GM19324 (cell line): ENCODE measurements at regions not wholly inside any gene's neighbourhood (a gene's known extent, or its start where the extent isn't known, plus 50 kb on each side); places are given as distances from the start of the nearest gene placed in this dataset.
"Not testable (repeated sequence)": the region's sequence is repeated elsewhere in the genome, so short reads cannot be mapped to it uniquely, and the experiment has no call there.

ENCODE experiments used
- ATAC-seq: cut with Tn5 transposase; IDR thresholded peaks from one replicate; pipeline ENCODE4 v1.9.1; 2021; ENCODE audit warnings: mild to moderate bottlenecking, moderate library complexity; ENCODE audit not compliant: unreplicated experiment, low FRiP score

DNA sequence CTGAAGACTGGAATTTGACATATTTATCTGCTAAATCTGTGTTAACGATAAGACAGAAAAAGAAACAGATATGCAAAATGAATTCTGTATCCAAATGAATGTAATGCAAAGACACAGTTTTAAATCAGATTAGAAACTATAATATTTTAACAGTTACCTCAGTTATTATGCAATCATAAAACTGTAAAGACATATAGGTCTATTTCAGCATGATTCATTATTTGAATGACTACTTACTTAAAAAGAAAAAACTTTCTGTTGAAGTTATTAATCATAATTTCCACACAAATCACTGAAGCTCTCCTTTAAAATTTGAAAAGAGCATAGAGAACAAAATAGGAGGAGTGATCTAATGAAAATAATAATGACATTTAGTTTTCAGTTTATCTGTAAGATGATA lies 742.6 kb downstream of the FSCB start:
- no peak for ATAC-seq

DNA sequence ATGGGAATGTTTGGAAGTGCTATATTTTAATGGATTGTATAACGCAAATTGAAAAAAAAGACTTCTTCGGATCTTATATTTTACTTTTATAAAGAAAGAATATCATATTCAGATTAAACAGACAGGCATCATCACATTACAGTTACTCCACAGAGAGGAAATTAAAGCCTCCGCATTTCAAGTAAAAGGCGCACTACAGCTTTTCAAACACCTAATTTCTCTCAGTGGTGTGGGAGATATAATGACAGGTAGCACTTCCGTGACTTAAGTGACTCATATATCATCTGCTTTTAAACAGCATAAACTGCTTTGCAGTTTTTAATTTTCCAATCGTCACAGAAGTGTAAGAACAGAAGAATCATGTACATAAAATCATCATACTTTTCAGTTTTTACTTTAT lies 751.4 kb downstream of the FSCB start:
- ATAC-seq = no peak

DNA sequence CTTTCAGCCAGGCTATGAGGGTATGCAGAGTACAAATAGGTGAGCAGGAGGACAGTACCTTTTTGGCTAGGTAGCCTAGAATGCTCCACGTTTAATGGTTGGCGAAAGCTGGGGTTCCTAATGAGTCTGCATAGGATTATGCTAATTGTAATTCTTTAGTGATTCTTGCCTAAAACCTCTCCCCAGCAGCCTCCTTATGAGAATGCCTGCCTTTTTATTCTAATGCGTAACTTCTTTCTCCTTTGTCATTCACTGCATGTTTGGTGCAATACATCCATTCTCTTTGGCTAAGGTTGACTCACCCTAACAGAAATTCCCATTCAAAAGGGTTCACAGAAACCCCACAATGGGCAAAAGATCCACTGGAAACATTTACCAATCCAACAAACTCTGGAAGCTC lies 752.2 kb downstream of the FSCB start:
- ATAC-seq = no peak

DNA sequence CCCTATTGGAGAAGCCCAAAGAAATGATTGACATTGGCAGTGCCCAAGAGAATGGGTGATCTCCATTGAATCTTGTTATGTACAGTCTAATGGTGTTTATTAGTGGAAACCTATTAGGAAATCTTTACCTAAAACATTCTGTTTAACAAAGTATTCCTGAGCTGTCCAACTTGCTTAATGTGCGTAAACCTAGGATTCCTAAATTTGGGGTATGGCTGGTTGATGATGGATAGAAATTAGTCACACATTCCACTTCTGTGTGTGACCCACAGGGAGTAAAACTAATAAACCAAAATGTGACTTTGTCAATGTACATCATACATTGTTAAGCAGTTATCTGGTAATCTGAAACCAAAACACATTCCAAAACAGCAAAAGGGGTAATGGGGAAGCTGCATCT lies 761.3 kb downstream of the FSCB start:
- ATAC-seq = no peak

DNA sequence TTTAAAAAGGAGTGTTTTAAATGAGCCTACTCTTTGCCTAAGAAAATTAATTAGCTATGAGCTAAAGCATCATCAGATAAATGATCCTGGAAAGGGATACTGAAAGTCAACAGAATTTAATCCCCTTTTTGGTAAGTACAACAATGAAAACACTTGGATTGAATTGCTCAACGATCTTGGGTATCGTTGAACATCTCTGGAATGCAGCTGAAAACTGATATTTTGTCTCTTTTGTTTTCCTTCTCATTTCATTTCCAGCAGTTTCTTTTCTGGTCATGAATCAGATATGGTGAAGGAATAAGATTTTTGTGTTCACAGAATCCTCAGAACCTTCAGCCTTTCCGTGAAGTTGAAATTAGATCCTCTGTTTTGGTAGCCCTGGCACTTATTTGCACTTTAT lies 771.2 kb downstream of the FSCB start:
- no peak for ATAC-seq

DNA sequence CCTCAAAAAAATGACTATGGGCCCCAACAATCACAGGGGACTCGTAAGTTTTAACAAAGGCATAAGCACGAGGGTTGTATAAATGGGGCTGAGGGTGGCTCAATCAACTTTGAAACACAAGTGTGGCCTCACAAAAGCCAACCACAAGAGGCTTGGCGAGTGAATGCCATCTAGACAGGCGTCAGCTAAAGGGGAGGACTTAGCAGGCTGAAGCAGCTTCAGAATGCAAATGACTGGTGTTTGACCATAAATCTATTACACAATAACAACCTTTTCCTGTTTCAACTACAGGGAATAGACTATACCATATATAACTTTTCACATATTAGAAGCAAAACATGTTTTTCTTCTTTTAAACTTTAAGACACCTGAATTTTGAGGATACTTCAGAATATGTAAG lies 777.9 kb downstream of the FSCB start:
- no peak for ATAC-seq

DNA sequence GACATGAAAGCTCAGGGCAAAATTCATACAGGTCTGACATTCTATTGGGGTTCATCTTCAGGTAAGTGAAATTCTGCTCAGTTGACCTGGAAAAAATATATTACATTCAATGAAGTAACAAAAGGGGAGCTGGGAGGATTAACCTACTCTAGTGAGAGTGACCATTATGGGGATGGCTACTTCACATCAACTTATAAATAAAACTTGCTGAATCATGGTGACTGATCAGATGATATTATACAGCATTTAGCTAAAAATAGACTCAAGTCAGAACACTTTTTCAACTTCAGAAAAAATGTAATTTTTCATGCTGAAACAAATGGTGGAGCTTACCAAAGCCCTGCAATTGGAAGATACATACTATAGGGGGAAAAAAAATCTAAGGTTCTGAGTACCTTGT lies 800.2 kb downstream of the FSCB start:
- ATAC-seq = no peak

DNA sequence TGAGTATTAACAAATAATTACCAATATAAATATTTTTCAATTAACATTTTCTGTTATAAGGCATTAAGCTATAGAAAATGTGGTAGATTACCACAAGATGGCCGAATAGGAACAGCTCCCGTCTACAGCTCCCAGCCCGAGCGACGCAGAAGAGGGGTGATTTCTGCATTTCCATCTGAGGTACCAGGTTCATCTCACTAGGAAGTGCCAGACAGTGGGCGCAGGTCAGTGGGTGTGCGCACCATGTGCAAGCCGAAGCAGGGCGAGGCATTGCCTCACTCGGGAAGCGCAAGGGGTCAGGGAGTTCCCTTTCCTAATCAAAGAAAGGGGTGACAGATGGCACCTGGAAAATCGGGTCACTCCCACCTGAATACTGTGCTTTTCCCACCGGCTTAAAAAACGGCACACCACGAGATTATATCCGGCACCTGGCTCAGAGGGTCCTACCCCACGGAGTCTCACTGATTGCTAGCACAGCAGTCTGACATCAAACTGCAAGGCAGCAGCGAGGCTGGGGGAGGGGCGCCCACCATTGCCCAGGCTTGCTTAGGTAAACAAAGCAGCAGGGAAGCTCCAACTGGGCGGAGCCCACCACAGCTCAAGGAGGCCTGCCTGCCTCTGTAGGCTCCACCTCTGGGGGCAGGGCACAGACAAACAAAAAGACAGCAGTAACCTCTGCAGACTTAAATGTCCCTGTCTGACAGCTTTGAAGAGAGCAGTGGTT lies 808.4 kb downstream of the FSCB start:
- not testable (repeated sequence) for ATAC-seq

DNA sequence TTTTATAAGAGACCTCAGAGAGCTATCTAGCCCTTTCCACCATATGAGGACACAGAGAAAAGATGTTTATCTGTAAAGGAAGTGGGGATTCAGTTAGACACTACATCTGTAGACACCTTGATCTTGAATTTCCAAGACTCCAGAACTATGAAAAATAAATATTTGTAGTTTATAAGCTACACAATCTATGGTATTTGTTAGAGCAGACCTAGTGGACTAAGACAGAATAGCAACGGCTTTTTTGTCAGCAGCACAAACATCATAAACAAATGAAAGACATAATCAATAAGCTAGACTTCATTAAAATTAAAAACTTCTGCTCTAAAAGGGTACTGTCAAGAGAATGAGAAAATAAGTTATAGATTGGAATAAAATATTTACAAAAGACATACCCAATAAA lies 810.1 kb downstream of the FSCB start:
- no peak for ATAC-seq

DNA sequence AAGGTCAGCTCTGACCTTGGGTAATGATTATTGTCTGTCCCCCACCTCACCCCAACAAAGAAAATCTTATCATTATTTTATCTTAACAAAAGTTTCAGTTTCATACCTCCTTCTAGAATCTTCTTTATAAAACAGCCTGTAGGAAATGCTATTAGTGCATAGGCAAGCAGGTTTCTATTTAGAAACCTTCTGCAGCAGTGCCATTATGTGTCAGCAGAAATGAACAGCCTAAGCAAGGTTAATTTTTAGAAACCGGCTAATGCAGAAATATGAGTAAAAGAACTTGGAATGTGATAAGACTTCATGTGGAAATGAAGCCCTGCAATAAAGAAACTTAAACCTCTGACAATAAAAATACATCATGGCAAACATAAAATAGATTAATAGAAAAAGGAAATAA lies 814.4 kb downstream of the FSCB start:
- no peak for ATAC-seq

DNA sequence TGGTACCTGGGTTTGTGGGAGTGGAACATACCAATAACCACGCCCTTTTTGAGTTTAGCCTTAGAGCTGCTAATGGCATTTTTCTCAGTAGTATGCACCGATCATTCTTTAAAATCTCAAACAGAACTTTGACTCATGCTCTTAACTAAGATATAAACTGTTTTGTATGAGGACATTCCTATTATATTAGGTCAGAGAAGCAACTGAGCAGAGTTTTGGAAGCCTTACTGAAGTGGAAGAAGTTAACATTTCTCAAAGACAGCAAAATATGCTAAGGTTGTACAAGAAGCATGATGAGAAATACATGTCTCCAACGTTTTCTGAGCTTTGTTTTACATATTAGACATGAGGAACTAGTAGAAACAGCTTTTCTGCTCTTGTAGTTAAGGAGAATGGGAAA lies 819.2 kb downstream of the FSCB start:
- no peak for ATAC-seq

DNA sequence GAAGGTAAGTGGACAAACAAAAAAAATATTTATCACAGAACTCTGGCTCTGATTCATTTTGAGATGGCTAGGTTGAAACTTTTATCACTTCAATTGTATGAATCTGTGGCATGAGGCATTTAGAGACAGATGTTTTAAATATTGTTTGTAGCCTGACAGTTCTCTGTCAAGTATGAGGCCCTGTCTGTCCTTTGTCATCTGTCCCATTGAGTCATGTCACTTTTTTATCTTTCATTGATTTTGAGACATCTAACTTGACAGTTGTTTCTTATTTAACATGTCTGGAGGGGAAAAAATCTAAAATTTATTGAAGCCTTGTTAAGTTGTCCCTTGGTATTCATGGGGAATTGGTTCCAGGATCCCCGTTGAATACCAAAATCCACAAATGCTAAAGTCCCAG lies 829.5 kb downstream of the FSCB start:
- no peak for ATAC-seq

DNA sequence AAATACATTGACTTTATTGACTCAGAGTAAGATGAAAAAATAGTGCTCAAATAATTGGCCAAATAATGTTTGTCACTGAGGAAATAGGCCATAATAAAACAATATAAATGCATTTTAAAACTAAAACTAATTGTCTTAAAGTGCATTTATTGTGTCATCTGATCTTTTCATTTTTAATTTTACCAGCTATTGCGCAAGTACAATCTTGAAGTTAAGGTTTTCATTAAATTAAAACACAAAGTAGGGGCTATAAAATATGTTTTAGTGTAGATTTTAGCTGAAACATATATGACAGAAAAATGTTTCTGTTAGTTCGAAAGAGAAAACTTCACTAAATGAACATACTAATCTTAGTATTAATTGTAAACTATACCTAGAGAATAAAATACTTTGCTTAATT lies 832.8 kb downstream of the FSCB start:
- ATAC-seq = no peak

DNA sequence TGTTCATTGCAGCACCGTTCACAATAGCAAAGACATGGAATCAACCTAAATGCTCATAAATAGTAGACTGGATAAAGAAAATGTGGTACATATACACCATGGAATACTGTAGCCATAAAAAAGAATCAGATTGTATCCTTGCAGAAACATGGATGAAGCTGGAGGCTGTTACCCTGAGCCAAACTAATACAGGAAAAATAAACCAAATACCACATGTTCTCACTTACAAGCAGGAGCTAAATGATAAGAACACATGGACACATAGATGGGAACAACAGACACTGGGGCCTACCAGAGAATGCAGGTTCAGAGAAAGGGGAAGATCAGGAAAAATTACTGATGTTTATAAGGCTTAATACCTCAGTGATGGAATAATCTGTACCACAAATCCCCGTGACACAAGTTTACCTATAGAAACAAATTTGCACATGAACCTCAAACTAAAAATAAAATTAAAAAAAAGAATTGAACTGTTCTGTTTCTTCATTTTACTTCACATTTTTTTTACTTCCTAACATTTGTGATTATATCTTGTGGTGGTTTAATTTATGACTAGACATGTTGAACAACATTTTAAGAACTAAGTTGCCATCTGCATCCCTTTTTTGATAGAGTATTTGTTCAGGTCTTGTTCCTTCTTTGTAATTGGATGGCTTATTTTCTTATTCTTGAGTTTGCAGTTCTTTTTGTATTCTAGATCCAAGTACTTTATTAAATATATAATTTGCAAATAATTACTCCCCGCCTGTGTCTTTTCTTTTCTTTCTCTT lies 835.2 kb downstream of the FSCB start:
- ATAC-seq = no peak

DNA sequence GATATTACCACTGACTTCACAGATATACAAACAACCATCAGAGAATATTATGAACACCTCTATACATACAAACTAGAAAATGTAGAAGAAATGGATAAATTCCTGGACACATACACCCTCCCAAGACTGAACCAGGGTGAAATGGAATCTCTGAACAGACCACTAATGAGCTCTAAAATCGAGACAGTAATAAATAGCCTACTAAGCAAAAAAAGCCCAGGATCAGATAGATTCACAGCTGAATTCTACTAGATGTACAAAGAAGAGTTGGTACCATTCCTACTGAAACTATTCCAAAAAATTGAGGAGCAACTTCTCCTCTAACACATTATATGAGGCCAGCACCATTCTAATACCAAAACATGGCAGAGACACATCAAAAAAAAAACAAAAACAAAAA lies 837.7 kb downstream of the FSCB start:
- ATAC-seq = no peak

DNA sequence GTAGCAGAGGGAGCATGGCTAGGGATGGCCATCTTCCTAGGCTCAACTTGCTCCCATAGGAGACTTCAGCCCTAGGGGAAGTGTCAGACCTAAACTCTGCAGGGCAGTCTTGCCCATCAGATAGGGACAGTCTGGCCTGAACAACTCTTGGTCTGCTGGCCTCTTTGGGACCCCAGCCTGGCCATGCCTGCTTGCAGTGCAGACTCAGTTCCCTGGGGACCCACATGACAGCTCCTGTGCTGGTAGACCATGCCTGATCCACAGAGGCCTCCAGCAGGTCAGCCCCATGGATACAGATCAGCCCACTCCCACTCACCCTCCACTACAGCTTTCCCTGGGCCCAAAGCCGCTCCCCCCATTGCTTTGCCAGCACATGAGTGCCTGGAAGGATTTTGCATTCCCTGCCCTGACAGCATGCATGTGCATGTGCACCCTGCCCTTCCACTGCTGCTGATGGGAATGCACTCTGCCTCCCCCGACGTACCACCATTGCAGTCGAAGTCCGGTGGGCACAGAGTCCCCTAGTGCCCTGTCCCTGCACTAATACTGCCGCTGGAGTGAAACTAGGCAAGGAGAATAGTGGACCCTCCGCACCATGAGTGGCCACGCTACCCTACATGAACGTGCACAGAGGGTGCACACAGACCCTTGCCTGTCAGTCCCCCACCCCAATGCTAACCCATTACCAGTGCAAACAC lies 841.4 kb downstream of the FSCB start:
- ATAC-seq = no peak

DNA sequence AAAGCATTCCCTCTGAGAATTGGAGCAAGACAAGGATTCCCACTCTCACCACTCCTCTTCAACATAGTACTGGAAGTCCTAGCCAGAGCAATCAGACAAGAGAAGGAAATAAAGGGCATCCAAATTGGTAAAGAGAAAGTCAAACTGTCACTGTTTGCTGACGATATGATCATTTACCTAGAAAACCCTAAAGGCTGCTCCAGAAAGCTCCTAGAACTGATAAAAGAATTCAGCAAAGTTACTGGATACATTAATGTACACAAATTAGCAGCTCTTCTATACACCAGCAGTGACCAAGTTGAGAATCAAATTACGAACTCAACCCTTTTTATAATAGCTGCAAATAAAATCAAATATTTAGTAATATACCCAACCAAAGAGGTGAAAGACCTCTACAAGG lies 851.9 kb downstream of the FSCB start:
- not testable (repeated sequence) for ATAC-seq

DNA sequence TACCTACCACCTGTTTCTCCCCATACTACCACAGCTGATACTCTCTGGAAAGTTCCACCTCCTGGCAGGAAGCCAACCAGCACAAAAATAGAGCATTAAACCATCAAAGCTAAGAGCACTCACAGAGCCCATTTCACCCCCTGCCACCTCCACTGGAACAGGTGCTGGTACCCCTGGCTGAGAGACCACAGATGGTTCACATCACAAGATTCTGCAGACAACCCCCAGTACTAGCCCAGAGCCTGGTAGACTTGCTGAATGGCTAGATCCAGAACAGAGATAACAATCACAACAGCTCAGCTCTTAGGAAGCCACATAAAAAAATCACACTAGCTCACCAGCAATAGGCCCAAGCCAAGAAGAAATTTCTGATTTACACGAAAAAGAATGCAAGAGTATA lies 855.2 kb downstream of the FSCB start:
- no peak for ATAC-seq

DNA sequence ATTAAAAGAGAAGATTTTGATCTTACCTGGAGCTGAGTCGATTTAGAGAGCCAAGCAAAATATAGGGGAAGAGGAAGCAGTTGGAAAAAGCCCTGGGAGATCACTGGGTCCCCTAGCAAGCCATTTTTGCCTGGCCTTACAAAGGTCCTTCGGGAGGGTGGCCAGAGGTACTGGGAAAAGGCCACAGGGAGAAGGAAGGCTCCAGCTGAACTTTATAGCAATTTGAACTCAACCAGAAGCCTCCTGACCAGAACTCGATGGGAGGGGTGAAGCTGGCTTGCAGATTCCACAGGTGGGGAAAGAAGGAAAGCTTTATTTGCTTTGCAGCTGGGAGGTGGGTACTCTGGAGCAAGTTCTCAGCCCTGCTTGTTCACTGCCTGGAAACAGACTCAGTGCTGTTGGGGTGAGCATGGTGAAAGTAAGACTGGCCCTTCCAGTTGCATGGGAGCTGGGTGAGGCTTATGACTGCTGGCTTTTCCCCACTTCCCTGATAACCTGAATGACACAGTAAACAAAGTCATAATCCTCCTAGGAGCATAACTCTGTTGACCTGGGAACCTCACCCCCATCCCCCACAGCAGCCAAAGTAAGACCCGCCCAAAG lies 855.8 kb downstream of the FSCB start:
- ATAC-seq = no peak

DNA sequence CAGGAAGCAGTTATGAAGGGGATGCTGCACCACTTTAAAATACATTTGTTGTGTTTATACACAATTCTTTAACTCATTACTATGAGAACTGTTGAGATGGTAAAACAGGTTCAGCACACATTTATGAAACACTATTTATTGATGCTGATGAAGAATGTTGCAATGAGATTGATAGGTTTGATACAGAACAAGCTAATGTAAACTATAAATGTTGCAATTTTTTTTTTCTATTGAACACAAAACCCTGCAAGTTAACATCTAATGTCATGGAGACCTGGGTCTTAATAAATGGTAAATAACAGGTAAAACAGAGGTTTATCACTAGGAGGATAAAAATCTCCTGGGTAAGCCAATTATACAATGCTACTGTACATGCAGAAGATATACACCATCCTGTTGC lies 857.6 kb downstream of the FSCB start:
- no peak for ATAC-seq

DNA sequence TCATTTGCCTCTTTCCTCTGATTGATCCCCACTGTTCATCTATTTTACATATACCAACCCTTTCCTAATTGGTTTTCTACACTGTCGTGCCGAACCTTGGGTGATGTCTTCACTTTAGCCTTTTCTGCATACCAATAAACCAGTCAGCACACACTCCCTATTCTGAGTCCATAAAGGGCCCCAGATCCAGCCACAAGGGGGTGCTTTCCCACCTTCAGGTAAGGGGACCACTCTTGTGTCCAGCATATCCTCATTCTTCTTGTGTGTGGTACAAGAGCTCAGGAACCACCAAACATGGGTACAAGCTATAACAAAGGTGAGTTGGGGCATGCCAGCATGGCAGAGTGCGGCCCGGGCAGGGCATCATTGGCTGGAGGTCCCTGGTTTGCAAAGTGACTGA lies 859.8 kb downstream of the FSCB start:
- ATAC-seq = no peak
